ENCODE measurements at regions not wholly inside any gene's neighbourhood (a gene's known extent, or its start where the extent isn't known, plus 50 kb on each side); places are given as distances from the start of the nearest gene placed in this dataset.
"Not testable (repeated sequence)": the region's sequence is repeated elsewhere in the genome, so short reads cannot be mapped to it uniquely, and the experiment has no call there.

GRCh38 chr3:125810010-125810409 lies 159.0 kb upstream of the ROPN1B start:
- DNase-seq (ENCODE audit: low read depth in 2 of 2) = not testable (repeated sequence)

GRCh38 chr3:125822175-125822574 lies 146.8 kb upstream of the ROPN1B start:
- DNase-seq (ENCODE audit: low read depth in 2 of 2) = not testable (repeated sequence)

DNA sequence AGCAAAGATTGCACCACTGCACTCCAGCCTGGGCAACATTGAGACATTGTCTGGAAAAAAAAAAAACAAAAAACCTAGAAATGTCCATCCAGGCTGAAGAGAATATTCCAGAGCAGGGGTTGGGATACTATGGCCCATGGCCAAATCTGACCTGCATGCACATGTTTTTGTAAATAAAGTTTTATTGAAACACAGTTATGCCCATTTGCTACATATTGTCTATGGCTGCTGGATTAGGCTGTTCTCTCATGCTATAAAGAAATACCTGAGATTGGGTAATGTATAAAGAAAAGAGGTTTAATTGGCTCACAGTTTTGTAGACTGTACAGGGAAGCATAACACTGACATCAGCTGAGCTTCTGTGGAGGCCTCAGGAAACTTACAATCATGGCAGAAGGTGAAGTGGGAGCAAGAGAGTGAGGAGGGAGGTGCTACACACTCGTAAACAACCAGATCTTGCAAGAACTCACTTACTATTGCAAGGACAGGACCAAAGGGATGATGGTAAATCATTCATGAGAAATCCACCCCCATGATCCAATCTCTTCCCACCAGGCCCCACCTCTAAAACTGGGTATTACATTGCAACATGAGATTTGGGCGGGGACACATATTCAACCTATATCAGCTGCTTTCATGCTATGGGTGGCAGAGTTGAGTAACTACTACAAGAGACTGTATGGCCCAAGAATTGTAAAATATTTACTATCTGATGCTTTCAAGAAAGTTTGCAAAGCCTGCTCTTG lies 137.8 kb upstream of the ROPN1B start:
- not testable (repeated sequence) for DNase-seq (ENCODE audit: low read depth in 2 of 2)

- not testable (repeated sequence) for DNase-seq (ENCODE audit: low read depth in 2 of 2)
These were observed 133.4 kb upstream of the ROPN1B start for GRCh38 chr3:125835562-125835961.

DNA sequence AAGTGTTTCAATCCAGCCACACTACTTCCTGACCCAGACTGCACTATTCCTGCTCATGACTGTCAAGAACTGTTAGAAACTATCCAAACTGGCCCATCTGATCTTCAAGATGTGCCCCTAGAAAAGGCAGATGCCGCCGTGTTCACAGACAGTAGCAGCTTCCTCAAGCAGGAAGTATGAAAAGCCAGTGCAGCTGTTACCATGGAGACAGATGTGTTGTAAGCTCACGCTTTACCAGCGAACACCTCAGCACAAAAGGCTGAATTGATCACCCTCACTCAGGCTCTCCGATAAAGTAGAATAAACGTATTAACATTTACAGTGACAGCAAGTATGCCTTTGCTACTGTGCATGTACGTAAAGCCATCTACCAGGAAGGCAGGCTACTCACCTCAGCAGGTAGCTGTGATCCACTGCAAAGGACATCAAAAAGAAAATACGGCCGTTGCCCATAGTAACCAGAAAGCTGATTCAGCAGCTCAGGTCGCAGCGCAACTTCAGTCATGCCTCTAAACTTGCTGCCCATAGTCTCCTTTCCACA lies 132.9 kb upstream of the ROPN1B start:
- DNase-seq (ENCODE audit: low read depth in 2 of 2) = peak in 1 of 2 donors; percentile 5

DNA sequence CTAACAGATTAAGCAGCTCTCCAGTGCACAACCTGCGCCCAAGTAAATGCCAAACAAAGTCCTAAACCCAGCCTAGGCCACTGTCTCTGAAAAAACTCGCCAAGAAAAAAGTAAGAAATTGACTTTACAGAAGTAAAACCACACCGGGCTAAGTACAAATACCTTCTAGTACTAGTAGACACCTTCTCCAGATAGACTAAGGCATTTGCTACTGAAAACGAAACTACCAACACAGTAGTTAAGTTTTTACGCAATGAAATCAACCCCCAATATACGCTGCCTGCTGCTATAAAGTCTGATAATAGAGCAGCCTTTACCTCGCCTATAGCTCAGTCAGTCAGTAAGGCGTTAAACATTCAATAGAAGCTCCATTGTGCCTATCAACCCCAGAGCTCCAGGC lies 132.2 kb upstream of the ROPN1B start:
- DNase-seq (ENCODE audit: low read depth in 2 of 2) = not testable (repeated sequence)

DNA sequence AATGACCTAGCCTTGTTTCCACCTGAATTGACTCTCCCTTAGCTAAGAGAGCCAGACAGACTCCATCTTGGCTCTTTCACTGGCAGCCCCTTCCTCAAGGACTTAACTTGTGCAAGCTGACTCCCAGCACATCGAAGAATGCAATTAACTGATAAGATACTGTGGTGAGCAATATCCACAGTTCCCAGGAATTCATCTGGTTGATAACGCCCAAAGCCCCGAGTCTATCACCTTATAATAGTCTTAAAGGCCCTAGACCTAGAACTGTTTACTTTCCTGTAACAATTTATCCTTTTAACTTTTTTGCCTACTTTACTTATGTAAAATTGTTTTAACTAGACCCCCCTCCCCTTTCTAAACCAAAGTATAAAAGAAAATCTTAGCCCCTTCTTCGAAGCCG lies 130.1 kb upstream of the ROPN1B start:
- not testable (repeated sequence) for DNase-seq (ENCODE audit: low read depth in 2 of 2)

DNA sequence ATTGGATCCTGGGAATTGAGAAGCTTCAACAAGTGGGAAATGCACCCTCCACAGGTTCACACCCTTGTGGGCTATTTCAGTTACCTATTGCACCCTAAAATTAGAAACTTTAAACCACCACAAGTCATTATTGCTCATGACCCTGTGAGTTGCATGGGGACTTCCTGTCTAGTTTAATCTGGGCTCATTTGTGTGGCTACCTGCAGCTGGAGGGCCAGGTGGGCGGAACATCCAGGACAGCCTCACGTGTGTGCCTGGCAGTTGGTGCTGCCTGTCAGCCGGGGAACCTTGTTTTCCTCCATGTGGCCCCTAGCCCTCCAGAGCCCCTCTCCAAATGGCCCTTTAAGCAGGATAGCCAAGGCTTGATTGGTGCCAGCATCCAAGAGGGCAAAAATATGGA lies 128.5 kb upstream of the ROPN1B start:
- DNase-seq (ENCODE audit: low read depth in 2 of 2) = not testable (repeated sequence)

DNA sequence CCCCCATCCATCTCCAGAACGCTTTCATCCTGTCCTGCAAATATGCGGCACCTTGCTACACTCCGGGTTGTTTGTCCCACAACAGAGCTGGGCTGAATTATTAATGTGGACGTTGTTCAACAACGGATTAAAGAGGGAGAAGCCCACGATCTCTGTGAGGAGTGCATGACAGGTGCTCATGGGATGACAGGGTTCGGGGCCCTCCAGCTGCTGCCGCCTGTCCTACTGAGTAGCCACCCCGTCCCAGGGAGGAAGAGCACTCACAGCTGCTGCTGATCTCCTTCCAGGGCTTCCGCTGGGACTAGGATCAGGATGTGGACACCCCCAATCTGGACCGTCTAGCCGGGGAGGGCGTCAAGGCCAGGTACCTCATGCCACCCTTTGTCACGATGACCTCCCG lies 121.0 kb upstream of the ROPN1B start:
- DNase-seq (ENCODE audit: low read depth in 2 of 2) = not testable (repeated sequence)

DNA sequence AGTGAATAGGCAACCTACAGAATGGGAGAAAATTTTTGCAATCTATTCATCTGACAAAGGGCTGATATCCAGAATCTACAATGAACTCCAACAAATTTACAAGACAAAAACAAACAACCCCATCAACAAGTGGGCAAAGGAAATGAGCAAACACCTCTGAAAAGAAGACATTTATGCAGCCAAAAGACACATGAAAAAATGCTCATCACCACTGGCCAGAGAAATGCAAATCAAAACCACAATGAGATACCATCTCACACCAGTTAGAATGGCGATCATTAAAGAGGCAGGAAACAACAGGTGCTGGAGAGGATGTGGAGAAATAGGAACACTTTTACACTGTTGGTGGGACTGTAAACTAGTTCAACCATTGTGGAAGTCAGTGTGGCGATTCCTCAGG lies 114.0 kb upstream of the ROPN1B start:
- DNase-seq (ENCODE audit: low read depth in 2 of 2) = not testable (repeated sequence)

DNA sequence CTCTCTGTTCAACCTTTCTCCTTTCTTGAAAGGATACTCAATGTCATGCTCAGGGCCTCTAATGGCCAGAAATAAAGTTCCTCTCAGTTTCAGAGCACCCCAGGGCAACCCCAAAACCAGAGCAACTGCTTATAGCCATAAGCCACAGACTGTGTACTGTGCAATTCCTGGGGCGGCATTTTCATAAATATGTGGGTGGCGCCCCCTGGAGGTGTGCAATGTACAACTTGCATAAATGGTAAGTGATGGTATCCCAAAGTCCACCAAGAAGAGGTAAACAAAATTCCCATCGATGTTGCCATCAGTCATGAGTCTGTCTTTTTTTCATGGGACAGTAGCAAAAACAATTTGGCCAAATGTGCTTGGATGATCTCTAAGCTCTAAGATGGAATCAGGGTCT lies 108.4 kb upstream of the ROPN1B start:
- not testable (repeated sequence) for DNase-seq (ENCODE audit: low read depth in 2 of 2)

DNA sequence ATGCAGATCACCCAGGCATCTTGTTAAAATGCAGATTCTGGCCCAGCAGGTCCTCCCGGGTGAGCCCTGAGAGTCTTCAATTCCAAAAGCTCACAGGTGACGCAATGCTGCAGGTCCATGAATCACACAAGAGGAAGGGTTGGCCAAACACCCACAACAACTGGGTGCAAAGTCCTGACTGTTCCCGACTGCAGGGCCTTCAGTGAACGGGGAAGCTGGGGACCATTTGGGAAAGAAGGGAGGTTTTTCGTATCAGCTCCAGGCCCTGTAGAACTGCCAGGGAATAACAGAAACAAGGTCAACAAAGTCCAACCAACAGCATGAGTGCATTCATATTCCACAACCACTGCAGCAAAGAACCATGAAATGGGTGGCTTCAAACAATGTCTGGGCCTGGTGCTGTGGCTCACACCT lies 106.1 kb upstream of the ROPN1B start:
- not testable (repeated sequence) for DNase-seq (ENCODE audit: low read depth in 2 of 2)

DNA sequence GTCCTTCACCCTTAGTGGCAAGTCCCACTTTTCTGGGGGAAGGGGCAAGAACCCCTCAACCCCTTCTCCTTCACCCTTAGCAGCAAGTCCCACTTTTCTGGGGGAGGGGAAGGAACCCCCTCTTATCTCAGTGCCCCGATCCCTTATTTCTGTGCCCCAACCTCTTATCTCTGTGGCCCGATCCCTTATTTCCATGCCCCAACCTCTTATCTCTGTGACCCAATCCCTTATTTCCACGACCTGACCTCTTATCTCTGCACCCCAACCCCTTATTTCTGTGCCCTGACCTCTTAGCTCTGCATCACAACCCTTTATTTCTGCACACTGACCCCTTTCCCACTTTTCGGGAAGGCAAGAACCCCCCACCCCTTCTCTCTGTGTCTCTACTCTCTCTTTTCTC lies 104.4 kb upstream of the ROPN1B start:
- DNase-seq (ENCODE audit: low read depth in 2 of 2) = not testable (repeated sequence)

DNA sequence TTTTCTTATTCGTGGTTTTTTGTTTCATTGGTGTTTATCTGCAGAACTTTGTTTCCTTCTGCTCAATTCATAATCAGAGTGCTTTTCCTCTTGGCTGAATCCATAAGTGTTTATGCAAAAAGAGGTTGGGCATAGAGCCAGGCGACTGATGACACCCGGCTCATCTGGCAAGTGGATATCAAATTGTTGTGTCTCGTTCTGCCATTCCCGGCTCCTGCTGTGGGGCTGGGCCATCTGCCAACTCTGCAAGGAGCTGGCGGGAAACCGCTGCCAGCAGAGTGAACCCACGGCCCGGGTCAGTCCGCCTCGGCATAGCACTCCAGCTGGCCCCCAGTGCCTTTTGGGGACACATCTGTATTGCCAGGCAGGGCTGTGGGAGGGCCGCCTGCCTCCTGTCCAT lies 83.0 kb upstream of the ROPN1B start:
- not testable (repeated sequence) for DNase-seq (ENCODE audit: low read depth in 2 of 2)

DNA sequence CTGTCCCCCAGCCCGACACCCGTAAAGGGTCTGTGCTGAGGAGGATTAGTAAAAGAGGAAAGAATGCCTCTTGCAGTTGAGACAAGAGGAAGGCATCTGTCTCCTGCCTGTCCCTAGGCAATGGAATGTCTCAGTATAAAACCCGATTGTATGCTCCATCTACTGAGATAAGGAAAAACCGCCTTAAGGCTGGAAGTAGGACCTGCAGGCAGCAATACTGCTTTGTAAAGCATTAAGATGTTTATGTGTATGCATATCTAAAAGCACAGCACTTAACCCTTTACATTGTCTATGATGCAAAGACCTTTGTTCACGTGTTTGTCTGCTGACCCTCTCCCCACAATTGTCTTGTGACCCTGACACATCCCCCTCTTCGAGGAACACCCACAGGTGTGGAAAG lies 69.8 kb upstream of the ROPN1B start:
- DNase-seq (ENCODE audit: low read depth in 2 of 2) = not testable (repeated sequence)

GRCh38 chr3:125901473-125901872 lies 67.5 kb upstream of the ROPN1B start:
- not testable (repeated sequence) for DNase-seq (ENCODE audit: low read depth in 2 of 2)

DNA sequence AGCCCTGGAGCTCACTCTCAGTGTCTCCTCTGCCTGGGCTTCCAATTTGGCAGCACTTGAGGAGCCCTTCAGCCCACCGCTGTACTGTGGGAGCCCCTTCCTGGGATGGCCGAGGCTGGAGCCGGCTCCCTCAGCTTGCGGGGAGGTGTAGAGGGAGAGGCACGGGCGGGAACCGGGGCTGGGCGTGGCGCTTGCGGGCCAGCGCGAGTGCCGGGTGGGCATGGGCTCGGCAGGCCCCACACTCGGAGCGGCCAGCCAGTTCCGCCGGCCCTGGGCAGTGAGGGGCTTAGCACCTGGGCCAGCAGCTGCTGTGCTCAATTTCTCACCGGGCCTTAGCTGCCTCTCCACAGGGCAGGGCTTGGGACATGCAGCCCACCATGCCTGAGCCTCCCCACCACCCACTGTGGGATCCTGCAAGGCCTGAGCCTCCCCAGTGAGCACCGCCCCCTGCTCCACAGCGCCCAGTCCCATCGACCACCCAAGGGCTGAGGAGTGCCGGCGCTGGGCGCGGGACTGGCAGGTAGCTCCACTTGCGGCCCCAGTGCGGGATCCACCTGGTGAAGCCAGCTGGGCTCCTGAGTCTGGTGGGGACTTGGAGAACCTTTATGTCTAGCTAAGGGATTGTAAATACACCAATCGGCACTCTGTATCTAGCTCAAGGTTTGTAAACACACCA lies 65.1 kb upstream of the ROPN1B start:
- DNase-seq (ENCODE audit: low read depth in 2 of 2) = not testable (repeated sequence)

DNA sequence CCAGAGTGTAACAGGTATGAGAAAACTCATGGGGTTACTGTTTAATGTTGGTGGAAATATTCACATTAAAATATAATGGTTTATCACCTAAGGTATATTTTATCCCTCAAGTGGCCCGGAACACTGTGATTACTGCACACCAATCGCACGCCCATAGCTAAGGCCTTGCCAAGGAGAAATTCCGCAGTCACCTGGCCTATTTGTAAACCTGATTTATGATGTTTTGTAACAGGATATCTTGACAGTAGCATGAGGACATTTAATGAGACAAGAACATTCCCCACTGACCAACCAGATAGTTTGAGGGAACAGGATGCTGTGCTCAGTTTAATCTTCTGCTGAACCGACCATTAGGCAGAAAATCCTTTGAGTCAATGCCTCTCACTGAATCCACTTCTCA lies 61.7 kb upstream of the ROPN1B start:
- DNase-seq (ENCODE audit: low read depth in 2 of 2) = not testable (repeated sequence)

GRCh38 chr3:125910851-125911250 lies 58.1 kb upstream of the ROPN1B start:
- DNase-seq (ENCODE audit: low read depth in 2 of 2) = not testable (repeated sequence)

DNA sequence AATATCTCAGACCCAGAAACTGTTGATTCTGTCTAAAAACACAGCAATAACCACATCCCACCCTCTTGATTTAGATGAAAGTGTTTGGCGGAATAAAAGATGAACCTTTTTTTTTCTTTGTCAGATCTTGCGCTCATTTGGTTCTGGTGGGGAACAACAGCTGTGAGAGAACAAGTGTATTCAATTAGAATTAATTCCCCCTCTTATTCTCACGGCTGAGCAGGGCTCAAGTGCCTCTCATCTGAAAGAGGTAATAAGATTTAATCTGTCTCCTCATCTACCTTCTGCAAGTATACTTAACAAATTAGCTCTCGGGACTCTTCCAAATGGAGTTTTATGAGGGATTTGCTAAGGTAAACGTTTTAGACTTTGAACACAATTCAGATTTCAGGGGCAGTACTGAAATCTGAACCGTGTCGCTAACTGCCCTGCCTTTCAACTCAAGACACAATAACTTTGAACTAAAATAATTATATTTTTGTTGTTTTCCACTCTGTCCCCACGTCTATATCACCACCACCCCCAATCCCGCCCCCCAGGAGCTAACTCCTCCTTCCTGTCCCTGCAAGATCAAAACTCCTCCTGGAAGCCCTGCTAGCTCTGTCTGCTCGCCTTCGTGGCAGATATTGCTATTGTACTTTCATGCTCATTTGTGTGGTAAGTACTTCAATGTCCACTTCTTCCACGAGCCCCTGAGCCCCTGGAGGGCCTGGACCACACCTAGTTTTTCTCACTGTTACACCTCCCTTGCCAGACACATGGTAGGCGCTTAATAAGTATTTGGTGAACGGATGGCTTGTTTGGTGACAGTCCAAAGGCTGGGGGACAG lies 54.2 kb upstream of the ROPN1B start:
- not testable (repeated sequence) for DNase-seq (ENCODE audit: low read depth in 2 of 2)

DNA sequence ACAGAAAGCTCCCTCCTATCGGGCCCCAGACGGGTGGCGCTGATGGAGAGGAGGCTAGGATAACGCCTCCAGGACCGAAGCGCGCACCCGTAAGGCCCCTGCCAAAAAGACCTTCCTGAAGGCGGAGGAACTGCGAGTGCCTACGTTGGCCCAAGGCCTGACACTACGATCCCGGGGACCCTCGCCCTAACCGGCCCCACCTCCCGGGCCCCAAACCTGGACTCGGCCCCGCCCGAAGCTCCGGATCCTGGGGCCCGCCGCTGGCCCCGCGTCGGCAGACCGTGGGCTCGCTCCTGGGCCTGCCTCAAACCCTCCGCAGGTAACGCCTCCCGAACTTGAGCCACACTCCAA lies 53.6 kb upstream of the ROPN1B start:
- DNase-seq (ENCODE audit: low read depth in 2 of 2) = not testable (repeated sequence)

- DNase-seq (ENCODE audit: low read depth in 2 of 2) = peak; percentile 98
These were observed 53.1 kb upstream of the ROPN1B start for GRCh38 chr3:125915792-125916375.

All from stimulated activated CD4-positive, alpha-beta T cell treated with anti-CD3 and anti-CD28 coated beads, Interleukin-1b, Interleukin-23, amount 100 ng/mL, for 4 hours (primary cell).